ENCODE measurements at regions not wholly inside any gene's neighbourhood (a gene's known extent, or its start where the extent isn't known, plus 50 kb on each side); places are given as distances from the start of the nearest gene placed in this dataset.

- DNase-seq, result no peak
Measured at GRCh38 chr18:53747663-53748160, 476.8 kb downstream of the MBD2 start.

DNA sequence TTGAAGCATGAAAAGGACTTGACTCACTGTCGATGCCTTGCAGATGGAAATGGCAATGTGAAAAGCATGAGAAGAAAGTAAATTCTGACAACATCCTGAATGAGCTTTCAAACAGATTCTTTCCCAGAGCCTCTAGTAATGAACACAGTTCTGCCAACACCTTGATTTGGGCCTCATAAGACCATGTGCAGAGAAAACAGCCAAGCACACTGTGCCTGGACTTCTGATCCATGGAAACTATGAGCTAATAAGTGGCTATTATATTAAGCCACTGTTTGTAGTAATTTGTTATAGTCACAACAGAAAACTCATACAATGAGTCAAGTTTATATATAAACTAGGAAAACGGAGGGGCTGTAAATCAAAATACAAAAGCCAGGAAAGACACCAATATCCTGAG lies 477.3 kb downstream of the MBD2 start:
- DNase-seq, result no peak

GRCh38 chr18:53745986-53746385 lies 478.5 kb downstream of the MBD2 start:
- no peak for DNase-seq

- DNase-seq, result peak; percentile 63
Measured at GRCh38 chr18:53745224-53745967, 479.1 kb downstream of the MBD2 start.

DNA sequence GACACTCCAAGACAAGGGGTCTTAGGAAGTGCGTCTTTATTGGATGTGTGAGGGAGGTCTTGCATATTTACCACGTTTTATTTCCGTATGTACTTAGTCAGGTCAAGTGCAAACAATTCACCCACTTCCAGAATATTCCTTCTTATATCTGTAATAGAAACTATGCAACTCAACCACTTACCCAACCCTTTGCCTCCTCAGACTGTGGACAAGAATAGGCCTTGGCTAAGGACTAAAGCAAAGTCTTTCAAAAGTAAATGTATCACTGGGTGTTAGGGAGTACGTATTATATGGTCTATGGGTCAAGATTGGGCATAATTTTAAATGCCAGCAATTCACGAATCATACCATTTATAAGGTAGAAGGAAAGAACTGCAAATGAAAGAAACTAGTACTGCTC lies 484.8 kb downstream of the MBD2 start:
- no peak for DNase-seq

DNA sequence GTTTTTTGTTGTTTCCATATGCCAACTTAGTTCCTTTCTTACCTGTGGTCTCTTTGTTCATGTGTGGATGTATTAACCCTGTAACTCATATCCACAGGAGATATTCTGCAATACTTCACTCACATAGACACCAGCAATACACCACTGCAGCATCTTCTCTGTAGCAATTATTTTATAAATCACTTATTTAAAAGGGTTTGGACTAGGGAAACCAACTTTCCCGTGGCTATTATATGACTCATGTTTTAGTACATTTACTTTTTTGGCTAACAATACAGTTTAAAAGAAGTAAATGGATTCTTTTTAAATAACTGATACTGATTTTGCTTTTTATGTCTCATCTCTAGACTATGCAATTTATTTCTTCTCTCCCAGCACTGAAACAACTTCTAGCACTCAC lies 488.9 kb downstream of the MBD2 start:
- no peak for DNase-seq

- DNase-seq, result no peak
Measured at GRCh38 chr18:53715243-53715853, 509.1 kb downstream of the MBD2 start.

GRCh38 chr18:53710080-53710479 lies 514.4 kb downstream of the MBD2 start:
- no peak for DNase-seq

DNA sequence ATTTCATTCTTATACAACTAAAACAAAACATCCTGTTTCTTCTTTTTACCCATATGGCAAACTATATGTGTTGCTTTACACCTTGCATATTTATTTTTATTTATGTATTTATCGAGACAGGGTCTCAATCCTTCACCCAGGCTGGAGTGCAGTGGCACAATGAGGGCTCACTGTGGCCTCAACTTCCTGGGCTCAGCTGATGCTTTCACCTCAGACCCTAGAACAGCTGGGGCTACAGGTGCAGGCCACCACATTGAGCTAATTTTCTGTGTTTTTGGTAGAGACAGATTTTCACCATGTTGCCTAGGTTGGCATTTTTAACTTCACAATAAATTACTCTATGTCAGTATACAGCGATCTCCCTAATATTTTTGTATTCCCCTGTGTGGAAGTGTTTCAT lies 522.0 kb downstream of the MBD2 start:
- no peak for DNase-seq

- DNase-seq, result no peak
Measured at GRCh38 chr18:53701697-53702096, 522.8 kb downstream of the MBD2 start.

DNA sequence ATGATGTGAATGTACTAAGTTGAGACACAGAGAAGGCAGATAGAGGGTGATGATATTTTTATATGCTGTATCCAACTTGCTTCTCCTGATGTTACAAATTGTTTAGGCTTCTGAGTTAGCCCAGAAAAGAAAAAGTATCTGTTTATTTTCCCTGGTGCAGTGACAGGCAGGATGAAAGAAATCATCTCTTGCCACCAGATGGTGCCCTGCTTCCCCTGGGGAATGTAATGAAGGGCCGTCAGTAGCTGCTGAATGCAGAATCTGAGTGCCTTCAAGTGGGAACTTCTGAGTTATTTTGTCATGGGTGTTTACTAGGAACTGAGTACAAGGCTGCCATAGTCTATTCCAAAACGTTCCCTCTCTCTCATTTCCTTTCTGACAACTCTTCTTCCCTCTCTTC lies 525.6 kb downstream of the MBD2 start:
- DNase-seq, result peak; percentile 55

DNA sequence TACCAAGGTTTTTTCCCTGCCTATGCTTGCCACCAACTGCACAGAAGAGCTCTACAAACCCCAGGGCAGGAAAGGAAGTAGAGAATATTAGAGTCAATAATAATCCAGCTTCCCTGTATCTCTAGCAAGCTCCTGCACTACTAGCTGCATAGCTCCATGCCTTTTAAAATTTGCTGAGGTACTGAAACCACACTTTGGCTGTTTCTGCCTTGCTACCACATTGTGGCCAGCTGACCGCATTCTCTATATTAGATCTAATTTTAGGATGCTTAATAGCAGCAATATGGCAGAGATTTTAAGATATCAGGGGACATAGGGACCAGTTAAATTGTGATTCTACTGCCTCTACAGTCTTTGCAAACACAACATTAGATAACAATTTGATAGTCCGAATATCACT lies 534.6 kb downstream of the MBD2 start:
- no peak for DNase-seq

DNA sequence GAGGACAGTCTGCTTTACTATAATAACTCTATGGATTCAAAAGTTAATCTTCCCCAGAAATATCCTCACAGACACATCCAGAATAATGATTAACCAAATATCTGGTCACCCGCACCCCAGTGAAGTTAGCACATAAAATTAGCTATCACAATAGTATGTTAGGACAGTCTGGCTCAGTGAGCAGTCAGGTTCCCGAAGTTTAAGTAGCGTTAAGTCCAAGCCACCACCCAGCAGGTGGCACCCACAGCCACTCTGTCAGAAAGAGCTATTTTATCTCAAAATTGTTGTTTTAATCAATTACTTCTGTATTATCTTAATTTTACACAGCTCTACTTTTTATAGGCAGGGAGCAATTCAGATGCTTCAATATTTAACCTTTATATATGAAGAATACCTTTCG lies 537.5 kb downstream of the MBD2 start:
- DNase-seq, result no peak

DNA sequence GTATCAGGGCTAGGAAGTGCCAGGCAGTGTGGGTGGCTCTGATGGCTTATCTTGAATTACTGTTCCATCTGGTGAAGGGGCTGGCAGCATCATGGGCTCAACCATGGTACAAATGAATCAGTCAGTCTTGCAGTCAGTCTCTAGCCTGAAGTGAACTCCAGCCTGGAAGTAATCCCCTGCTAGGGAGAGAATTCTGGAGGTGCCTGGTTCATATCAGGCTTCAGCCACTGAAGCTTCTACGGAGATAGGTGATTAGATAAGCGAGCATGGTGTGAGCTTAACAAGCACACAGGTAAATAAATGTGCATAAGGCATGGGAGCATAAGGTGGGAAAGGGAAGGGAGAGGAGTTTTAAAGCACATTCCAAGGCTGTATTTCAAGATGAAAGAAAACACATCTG lies 541.7 kb downstream of the MBD2 start:
- DNase-seq, result no peak

DNA sequence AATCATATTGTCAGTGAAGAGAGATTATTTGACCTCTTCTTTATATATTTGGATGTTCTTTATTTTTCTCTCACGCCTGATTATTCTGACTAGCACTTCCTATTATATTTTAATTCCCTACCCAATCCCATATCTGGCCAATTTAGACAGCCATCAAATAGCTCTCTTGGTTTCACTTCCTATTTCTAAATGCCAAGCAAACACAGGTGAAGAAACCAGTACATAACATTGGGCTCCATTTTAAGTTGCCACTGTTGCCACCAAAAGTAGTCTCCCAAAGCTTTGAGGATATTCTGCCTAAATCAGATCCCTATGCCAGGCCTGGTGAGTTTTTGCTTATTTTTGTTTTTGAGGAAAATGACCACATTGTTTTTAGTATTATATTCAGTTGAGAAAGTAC lies 547.0 kb downstream of the MBD2 start:
- DNase-seq, result no peak

- DNase-seq, result no peak
Measured at GRCh38 chr18:53665701-53666100, 558.8 kb downstream of the MBD2 start.

DNA sequence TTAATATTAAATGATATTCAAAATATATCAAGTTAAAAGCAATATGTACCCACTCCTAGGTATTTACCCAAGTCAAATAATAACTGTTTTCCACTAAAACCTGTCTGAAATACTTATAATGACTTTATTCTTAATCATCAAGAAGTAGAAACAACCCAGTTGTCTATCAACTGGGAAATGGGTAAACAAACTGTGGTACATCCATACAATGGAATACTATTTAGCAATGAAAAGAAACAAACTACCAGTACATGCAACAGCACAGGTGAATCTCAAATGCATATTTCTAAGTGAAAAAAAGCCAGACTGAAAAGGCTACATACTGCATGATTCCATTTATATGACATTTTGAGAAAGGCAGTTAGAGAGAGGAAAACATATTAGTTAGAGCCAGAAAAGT lies 559.9 kb downstream of the MBD2 start:
- DNase-seq, result no peak

- DNase-seq, result no peak
Measured at GRCh38 chr18:53660306-53660705, 564.2 kb downstream of the MBD2 start.

DNA sequence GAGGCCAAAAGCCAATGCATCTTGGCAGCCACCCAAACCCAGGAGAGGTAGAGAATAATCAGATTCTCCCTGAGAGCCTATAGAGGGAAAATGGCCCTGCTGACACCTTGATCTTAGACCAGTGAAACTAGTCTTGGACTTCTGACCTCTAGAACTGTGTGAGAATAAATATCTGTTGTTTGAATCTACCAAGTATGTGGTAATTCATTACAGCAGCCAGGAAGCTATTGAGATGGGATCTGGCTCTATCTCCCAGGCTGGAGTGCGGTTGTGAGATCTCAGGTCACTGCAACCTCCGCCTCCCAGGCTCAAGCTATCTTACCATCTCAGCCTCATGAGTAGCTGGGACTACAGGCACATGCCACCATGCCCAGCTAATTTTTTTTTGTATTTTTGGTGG lies 567.2 kb downstream of the MBD2 start:
- no peak for DNase-seq

GRCh38 chr18:53649621-53650020 lies 574.8 kb downstream of the MBD2 start:
- DNase-seq, result no peak

- no peak for DNase-seq
Measured at GRCh38 chr18:53644799-53645471, 579.5 kb downstream of the MBD2 start.

DNA sequence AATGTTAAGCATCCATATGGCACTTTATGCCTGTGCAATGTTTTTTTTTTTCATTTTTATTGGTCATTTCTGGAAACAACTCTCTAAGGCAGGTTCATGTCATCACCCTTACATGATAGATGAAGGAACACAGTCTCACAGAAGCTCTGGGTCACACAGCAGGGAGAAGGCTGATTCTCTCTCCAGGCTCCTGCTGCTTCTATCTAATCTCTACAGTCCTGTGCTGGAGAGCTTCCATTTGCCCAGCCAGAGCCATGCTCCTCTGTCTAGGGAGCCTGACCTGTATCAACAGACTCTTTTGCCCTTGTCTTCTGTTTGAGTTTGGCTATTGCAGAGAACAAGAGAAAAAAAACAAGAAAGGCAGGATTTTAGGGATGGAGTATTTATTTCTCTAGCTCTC lies 584.8 kb downstream of the MBD2 start:
- DNase-seq, result no peak

- peak; percentile 16 for DNase-seq
Measured at GRCh38 chr18:53629337-53629736, 595.1 kb downstream of the MBD2 start.

DNA sequence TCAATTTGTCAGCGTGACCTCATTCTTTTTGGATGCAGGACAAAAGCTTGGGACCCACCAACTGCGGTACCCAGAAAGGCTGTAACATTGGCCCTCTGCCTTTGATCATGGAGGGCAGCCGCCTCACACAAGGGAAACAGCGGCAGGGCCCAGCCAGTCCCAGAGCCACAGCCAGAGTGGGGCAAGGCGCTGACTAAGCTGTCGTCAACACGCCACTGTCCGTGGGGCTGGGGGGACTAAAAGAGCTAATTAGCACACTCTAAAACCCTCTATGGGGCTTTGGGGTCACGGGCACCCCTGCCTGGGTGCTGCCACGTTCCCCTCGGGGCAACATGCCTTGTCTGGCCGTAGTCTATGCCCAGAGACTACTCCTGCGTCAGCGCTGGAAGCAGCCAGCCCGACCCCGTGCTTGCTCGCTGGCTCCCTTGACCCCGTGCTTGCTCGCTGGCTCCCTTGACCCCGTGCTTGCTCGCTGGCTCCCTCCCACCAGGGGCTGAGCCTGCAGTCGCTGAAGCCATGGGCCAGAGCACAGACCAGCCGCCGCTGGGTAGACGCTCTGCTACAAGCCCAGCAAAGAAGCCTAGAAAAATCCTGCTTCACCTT lies 598.4 kb downstream of the MBD2 start:
- DNase-seq, result no peak

Data from fibroblast of skin of right quadriceps (primary cell).